ENCODE measurements at regions not wholly inside any gene's neighbourhood (a gene's known extent, or its start where the extent isn't known, plus 50 kb on each side); places are given as distances from the start of the nearest gene placed in this dataset.

- no peak for ATAC-seq
- no peak overlapping the region for H3K4me3 ChIP-seq
- no peak for DNase-seq
- H3K36me3 ChIP-seq = no peaks in the 10 kb centered on the region
- H3K27me3 ChIP-seq (ENCODE audit: low read depth) = no peaks in the 10 kb centered on the region
- H3K9me3 ChIP-seq = no peaks in the 10 kb centered on the region
- no peak for TF ChIP-seq CTCF (IDR thresholded peaks at IDR 0.05)
- no peaks in the 10 kb centered on the region for H3K4me1 ChIP-seq
- no peak overlapping the region for H3K27ac ChIP-seq
- intact Hi-C loops (cut with DNase I) = no loop called here
Measured at GRCh38 chr9:82819260-82819659, 243.7 kb downstream of the RASEF start.

GRCh38 chr9:82820186-82820585 is 242.8 kb downstream of the RASEF start:
- intact Hi-C loops (cut with DNase I) = no loop called here
- H3K36me3 ChIP-seq = no peaks in the 10 kb centered on the region
- no peaks in the 10 kb centered on the region for H3K4me1 ChIP-seq
- no peak overlapping the region for H3K4me3 ChIP-seq
- no peak for TF ChIP-seq CTCF (IDR thresholded peaks at IDR 0.05)
- DNase-seq = no peak
- no peaks in the 10 kb centered on the region for H3K9me3 ChIP-seq
- H3K27me3 ChIP-seq (ENCODE audit: low read depth) = no peaks in the 10 kb centered on the region
- H3K27ac ChIP-seq = no peak overlapping the region
- no peak for ATAC-seq

GRCh38 chr9:82829818-82830217 is 233.1 kb downstream of the RASEF start:
- Histone ChIP-seq H3K27me3 (ENCODE audit: low read depth) (no peaks in the 10 kb centered on the region), H3K36me3 (no peaks in the 10 kb centered on the region), H3K27ac (no peak overlapping the region), H3K4me1 (no peaks in the 10 kb centered on the region), H3K9me3 (no peaks in the 10 kb centered on the region), H3K4me3 (no peak overlapping the region)
- TF ChIP-seq CTCF (IDR thresholded peaks at IDR 0.05) = no peak
- no peak for ATAC-seq
- no peak for DNase-seq
- intact Hi-C loops (cut with DNase I) = no loop called here

- Histone ChIP-seq H3K4me3 (no peak overlapping the region), H3K36me3 (no peaks in the 10 kb centered on the region), H3K4me1 (no peaks in the 10 kb centered on the region), H3K9me3 (no peaks in the 10 kb centered on the region), H3K27me3 (ENCODE audit: low read depth) (no peaks in the 10 kb centered on the region), H3K27ac (no peak overlapping the region)
- DNase-seq = no peak
- no peak for ATAC-seq
- no peak for TF ChIP-seq CTCF (IDR thresholded peaks at IDR 0.05)
- intact Hi-C loops (cut with DNase I) = no loop called here
Measured at GRCh38 chr9:82865524-82865923, 197.4 kb downstream of the RASEF start.

- H3K36me3 ChIP-seq = no peaks in the 10 kb centered on the region
- ATAC-seq = no peak
- intact Hi-C loops (cut with DNase I) = no loop called here
- H3K9me3 ChIP-seq = no peaks in the 10 kb centered on the region
- no peaks in the 10 kb centered on the region for H3K4me1 ChIP-seq
- no peak for TF ChIP-seq CTCF (IDR thresholded peaks at IDR 0.05)
- no peaks in the 10 kb centered on the region for H3K27me3 ChIP-seq (ENCODE audit: low read depth)
- no peak overlapping the region for H3K27ac ChIP-seq
- H3K4me3 ChIP-seq = no peak overlapping the region
- DNase-seq = no peak
Measured at GRCh38 chr9:82880336-82881050, 182.4 kb downstream of the RASEF start.

Measured in lower lobe of right lung (tissue), 2 donors.